ENCODE measurements at regions not wholly inside any gene's neighbourhood (a gene's known extent, or its start where the extent isn't known, plus 50 kb on each side); places are given as distances from the start of the nearest gene placed in this dataset.

GRCh38 chr21:35484851-35485250 lies 435.7 kb upstream of the RUNX1 start:
- CTCF ChIA-PET: no interaction called here
- no peak for DNase-seq (ENCODE audit: low read depth, low spot score)
- no peak overlapping the region for H3K27ac ChIP-seq (ENCODE audit: insufficient read depth, low read depth, low read length)
- no peak overlapping the region for H2AFZ ChIP-seq (ENCODE audit: low read depth, low read length)
- peaks cover 11% of the 10 kb centered on the region for H3K4me1 ChIP-seq (ENCODE audit: control insufficient read depth, extremely low read depth, insufficient read depth, low read length)
- no peak overlapping the region for H3K4me2 ChIP-seq (ENCODE audit: insufficient read depth, low read length)
- H3K27me3 ChIP-seq (ENCODE audit: control insufficient read depth in 2 of 2, insufficient read depth in 2 of 2, low read length in 2 of 2): peaks cover 2% of the 10 kb centered on the region in 2 experiments
- no peaks in the 10 kb centered on the region for H3K36me3 ChIP-seq (ENCODE audit: control insufficient read depth in 2 of 2, extremely low read depth in 1 of 2, insufficient read depth in 2 of 2, low read length in 2 of 2)
- FAIRE-seq: no peak
- POLR2A ChIA-PET: no interaction called here
- H3K4me3 ChIP-seq (replicated peaks in 1 of 3; ENCODE audit: insufficient read depth in 1 of 3, low read depth in 1 of 3, low read length in 3 of 3): no peak overlapping the region
- no peaks in the 10 kb centered on the region for H3K9me1 ChIP-seq (replicated peaks; ENCODE audit: control insufficient read depth, extremely low read depth, insufficient read depth, low read length)
- H3K79me2 ChIP-seq (ENCODE audit: control insufficient read depth, insufficient read depth, low read length): no peaks in the 10 kb centered on the region
- TF ChIP-seq POLR2A (IDR thresholded peaks at IDR 0.05; ENCODE audit: low read depth, low read length) (no peak), MYC (IDR thresholded peaks at IDR 0.05; ENCODE audit: low read depth, low read length) (no peak), POLR2AphosphoS5 (IDR thresholded peaks at IDR 0.05; ENCODE audit: insufficient read depth, low read depth, low read length) (no peak), FOS (IDR thresholded peaks at IDR 0.05; ENCODE audit: borderline replicate concordance, insufficient read depth, low read length) (no peak), JUN (IDR thresholded peaks at IDR 0.05; ENCODE audit: borderline replicate concordance, insufficient read depth, insufficient read length, low read depth) (no peak), MAX (IDR thresholded peaks at IDR 0.05; ENCODE audit: insufficient read depth, insufficient read length) (no peak), CTCF (IDR thresholded peaks at IDR 0.05; ENCODE audit: extremely low read depth in 1 of 2, insufficient read depth in 1 of 2, low read depth in 1 of 2, low read length in 2 of 2) (no peak), EZH2 (IDR thresholded peaks at IDR 0.05; ENCODE audit: borderline replicate concordance, low read depth, low read length, severe bottlenecking) (no peak)
- BruUV-seq (replicated peaks): no TSS peak
- dilution Hi-C loops (cut with MboI; ENCODE audit: extremely low pct_ligation_motif_present, low sequenced_read_pairs): no loop called here
- intact Hi-C loops (cut with micrococcal nuclease): no loop called here
- no peak overlapping the region for H3K9ac ChIP-seq (replicated peaks; ENCODE audit: extremely low read depth, insufficient read depth, low read length)
- no peaks in the 10 kb centered on the region for H4K20me1 ChIP-seq (replicated peaks; ENCODE audit: control insufficient read depth, extremely low read depth, insufficient read depth, low read length)
- no peaks in the 10 kb centered on the region for H3K9me3 ChIP-seq (replicated peaks; ENCODE audit: control insufficient read depth, insufficient read depth, low read length)

Data from endothelial cell of umbilical vein (primary cell).